ENCODE measurements at regions not wholly inside any gene's neighbourhood (a gene's known extent, or its start where the extent isn't known, plus 50 kb on each side); places are given as distances from the start of the nearest gene placed in this dataset.
"Not testable (repeated sequence)": the region's sequence is repeated elsewhere in the genome, so short reads cannot be mapped to it uniquely, and the experiment has no call there.

DNA sequence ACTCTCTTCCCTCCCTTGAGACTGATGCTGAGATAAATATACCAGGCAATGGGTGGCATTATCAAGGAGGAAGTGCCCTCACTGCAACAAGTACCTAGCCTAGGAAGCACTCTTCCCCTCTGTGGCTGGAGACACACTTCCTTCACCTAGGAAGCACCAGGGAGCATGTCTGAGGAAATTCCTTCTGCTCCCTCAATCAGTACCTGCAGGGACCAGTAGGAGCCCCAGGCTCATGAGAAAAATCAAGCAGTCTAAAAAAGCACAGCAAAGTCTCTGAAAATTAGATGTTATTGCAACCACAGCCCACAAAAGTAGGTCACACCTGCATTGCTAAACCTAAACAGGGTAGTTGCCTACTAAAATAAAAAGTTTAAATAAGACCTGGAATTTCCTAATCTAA lies 78.2 kb upstream of the TRPM1 start:
- no peak for DNase-seq

DNA sequence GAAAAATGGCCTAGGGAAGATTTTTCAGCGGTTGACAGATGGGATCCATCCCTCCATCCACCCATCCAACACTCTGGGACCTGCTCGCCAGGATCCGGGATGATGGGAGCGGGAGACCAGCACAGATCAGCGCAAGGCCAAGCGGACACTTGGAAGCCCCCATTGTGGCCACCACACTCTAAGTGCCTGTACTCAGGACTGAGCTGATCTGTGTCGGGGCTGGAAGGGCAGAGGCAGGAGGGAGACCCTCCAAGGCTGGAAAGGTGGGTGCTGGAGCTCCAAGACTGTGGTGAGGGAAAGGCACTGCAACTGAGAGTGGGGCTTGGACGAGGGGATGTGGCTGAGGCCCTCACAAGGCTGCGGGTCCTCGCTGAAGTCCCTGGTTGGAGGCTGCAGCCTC lies 91.8 kb upstream of the TRPM1 start:
- DNase-seq: no peak

DNA sequence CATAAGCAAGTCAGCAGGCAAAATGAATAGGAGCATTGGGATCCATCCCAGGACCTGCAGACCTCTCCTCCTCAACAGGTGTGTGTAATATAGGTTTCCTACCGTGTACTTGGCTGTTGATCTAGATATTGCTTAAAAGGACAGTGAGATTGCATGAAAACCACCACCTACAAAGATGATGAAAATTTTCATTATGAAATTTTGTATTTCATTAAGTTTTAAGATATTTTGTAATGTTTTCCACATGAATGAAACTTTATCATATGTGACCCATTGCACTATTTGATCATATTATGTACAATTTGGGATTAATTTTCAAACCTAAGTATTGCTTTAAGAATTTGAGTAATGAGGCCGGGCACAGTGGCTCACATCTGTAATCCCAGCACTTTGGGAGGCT lies 94.3 kb upstream of the TRPM1 start:
- DNase-seq: no peak

DNA sequence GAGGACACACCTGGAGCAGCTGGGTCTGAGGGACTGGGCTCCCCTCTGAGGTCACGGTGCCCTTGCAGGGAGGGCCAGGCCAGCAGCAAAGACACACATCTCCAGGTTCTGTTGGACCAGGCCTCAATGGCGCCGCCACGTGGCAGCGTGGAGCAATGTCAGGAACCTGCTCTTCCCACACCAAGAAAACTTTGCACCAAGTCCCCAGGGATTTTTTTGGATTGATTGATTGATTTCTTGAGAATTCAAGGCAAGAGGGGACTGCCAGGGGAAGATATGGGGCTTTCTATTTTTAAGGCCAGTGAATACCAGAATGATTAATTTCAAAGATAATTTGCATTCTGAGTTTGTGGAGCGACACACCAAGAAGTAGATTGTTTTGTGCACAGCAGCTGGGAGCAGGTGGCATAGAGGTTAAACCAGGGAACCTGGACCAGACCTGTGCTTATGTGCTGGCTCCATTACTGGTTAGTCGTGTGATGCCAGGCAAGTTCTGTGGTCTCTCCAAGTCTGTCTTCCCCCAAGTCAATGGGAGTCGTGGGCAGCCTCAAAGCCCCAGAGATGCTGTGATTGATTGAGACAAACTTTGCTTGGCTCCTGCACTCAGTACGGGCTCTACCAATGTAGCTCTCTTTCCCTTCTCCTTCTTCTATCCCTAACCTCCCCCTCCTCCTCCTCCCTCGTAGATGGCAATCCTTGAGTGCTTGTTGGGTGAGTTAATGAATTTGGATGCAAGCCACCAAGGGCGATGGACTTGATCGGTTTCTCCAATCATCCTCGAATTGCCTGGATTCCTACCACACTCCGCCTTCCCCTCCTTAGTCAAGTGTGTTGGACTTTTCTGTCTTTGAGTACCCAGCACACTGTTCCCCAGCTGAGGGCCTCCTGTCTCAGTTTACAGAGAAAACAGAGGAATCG lies 96.2 kb upstream of the TRPM1 start:
- DNase-seq: peak; percentile 52

DNA sequence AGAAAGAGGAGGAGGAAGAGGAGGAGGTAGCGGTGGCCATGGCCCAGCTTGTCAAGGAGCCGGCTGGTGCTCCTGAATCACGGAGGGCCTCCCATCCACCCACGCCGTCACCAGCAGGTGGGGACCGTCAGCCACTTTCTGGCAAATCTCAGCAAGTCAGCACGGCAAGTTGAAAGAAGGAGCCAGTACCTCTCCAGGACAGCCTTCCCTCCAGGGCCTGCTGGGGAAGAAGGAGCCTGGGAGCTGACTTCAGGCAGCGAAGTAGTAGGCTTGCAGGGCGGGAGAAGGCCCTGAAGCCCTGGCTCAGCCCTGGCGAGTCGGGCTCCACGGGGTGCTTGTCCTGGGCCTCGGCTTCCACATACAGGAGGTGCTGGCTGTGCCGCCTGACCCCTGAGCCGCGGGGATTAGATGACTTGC lies 99.2 kb upstream of the TRPM1 start:
- DNase-seq: peak; percentile 78

DNA sequence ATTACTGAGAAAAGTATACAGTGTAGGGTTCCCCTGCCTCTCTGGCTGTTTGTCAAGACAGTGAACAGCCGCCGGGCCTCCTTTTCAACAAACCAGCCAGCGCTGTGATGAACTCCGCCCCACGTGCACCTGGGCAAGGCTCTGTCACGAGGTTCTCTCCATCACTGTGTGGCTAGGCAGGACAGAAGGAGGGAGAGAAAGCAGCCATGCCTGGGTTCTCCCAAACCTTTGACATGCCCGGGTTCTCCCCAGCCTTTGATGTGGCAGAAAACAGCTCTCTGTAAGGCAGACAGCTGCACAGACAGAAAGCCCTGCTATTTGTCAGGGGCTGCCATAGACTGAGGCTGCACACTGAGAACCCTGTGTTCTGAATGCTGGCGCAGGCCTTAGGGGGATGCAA lies 101.4 kb upstream of the TRPM1 start:
- DNase-seq: peak; percentile 33

DNA sequence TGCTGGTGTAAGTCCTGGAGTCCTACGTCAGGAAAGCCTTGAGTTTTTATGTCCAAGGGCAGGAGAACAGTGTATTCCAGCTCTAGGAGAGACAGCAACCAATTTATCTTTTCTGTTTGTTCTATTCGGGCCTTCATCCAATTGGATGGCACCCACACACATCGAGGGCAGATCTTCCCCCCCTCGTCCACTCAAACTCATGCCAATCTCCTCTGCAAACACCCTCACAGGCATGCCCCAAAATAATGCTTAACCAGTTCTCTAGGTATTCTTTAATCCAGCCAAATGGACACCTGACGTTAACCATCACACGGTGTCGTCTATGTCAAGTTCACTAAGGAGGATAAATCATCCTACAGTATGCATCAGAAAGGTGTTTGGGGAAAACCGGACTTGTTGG lies 102.5 kb upstream of the TRPM1 start:
- DNase-seq: no peak

DNA sequence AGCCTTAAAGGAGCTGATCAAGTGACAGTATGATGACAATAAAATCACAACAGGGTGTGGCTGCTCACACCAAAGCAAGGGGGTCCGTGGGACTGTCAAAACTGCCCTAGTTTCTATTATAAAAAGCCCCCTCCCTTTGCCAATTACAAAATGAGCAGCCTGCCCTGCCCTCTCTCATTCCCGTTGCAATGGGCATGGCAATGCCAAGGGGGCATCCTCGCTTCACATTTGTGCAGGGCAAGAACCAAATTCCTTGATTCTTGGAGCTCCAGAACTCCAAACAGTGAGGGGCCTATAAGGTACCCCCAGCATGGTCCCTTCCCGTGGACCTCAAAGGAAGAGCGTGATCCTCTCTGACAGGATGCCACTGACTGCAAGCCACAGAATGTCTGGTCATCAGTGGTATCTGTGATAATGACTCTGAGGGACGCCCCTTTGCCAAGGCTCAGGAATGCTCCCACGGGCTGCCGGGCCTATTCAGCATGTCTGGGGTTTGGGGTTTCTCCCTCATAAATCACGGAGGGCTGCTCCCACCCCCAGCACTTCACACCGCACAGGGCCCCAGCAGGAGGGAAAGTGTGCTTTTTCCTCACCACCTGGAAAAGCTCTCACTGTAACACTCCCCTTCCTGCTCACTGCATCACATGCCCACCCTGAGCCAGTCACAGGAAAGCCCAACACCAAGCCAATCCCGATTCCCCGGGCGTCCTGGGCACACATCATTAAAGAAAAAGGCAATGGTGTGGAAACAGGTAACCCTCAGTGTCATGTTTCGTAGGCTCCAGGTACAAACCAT lies 105.1 kb upstream of the TRPM1 start:
- DNase-seq: no peak

DNA sequence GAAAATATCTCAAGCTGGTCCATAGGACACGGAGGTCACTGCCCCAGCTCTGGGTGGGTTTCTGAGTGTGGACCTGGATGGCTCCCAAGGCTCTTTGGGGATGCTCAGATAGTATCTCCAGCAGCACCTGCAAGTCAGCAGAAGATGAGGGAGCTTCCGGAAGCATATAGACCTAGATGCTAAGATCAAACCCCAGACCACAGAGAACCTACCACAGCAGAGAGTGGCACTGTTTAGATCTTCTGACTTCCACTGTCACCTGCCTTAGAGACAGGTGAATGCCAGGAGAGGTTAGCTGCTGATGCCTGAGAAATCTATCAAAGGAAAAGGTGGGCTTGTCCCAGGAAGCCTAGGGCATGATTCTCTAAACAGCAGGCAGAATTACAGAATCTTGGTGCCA lies 105.7 kb upstream of the TRPM1 start:
- DNase-seq: peak; percentile 59

DNA sequence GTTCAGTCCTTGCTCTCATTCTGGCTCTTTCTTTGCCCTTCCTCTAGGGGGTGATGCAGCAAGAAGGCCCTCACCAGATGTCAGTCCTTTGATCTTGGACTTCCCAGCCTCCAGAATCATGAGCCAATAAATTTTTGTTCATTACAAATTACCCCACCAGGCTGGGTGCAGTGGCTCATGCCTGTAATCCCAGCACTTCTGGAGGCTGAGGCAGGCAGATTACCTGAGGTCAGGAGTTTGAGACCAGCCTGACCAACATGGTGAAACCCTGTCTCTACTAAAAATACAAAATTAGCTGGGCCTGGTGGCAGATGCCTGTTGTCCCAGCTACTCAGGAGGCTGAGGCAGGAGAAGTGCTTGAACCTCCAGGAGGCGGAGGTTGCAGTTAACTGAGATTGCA lies 106.3 kb upstream of the TRPM1 start:
- DNase-seq: not testable (repeated sequence)

DNA sequence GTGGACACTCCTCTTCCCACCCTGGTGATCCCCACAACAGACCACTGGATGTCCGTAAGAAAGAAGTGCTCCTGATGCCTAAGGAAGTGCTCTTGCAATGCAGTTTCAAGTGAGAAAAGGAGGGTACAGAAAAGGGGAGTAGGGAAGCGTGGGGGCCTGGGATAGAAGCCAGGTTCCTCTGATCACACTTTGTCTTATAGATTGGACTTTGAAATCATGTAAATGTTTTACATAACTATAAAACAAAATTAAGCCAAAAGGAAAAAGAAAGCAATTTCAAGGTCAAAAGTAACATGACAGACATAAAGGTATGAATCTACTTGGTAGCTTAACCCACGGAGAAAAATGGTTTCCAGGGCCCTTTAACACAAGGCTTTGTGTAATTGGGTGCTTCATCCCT lies 107.3 kb upstream of the TRPM1 start:
- no peak for DNase-seq

DNA sequence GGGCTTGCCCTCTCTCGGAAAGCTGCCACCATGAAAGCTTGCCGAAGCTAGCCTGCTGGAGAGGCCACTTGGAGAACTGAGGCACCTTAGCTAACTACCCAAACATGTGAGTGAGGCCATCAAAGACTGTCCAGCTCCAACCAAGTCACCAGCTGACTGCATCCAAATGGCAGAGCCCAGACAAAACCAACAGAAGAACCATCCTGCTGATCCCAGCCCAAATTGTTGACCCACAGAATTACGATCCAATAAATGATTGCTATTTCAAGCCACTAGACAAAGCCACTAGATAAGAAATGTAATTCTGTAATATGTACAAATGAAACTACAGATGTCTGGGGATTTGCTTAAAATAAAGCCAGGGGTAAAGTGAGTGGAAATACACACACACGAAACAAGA lies 109.8 kb upstream of the TRPM1 start:
- no peak for DNase-seq

DNA sequence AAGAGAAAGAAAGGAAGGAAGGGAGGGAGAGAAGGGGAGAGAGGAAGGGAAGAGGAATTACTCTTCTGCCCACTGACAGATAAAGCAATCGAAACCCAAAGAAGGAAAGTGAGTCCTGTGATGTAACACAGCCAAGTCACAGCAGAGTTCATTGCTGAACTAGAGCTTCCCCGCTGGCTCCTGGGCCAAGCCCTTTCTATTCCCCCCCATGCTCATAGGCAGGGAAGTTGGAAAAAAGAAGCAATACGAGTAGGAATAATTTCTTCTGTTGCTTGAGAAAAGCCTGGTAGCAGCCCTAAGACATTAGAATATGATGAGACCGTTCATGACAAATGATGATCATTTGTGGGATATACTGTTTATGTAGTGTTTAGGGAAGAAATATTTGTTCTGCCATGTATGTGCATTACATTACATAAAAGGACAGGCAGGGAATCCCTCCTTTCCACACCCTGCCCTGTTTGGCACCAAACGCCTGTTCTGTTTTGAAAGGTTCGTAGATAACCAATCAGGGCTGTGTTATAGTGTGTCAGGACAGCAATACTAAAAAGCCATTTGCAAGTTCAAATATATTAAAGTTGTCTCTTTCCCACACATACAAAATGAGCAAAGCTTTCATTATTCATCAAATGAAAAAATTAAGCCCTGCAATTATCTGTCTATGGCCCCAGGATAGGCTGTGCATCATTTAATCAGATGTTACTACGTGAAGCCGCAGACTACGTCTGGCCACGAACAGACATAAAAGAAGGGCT lies 111.0 kb upstream of the TRPM1 start:
- no peak for DNase-seq

DNA sequence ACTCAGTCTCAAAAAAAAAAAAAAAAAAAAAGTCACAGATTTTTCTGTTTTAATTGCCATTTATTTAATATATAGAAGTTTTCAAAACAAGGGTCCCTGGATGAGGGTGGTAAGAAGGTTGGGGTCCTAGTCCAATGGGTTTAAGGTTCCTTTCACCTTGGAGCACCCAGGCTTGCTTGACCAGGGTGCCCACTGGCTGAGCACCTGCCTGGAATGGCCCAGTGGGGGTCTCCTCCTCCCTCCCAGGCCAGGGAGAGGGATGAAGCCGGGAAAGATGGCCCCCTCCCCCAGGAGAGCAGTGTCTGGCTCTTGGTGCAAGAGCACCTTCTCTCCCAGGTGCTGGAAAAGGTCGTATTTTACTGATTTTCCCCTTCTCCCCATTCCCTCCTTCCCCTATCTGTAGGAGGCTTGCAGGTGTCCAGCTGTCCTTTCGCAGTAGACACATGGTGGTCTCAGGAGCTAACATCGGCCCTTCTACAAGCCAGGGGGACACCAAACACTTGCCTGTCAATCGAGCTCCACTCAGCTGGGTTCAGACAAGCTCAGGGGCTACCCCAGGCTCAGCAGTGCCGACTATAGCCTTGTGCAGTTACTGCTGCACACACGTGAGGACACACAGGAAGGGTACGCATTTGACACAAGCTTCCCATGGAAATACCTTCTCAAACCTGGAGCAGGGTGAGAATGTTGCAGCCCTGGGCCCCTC lies 112.3 kb upstream of the KLF13 start:
- DNase-seq: peak; percentile 11

DNA sequence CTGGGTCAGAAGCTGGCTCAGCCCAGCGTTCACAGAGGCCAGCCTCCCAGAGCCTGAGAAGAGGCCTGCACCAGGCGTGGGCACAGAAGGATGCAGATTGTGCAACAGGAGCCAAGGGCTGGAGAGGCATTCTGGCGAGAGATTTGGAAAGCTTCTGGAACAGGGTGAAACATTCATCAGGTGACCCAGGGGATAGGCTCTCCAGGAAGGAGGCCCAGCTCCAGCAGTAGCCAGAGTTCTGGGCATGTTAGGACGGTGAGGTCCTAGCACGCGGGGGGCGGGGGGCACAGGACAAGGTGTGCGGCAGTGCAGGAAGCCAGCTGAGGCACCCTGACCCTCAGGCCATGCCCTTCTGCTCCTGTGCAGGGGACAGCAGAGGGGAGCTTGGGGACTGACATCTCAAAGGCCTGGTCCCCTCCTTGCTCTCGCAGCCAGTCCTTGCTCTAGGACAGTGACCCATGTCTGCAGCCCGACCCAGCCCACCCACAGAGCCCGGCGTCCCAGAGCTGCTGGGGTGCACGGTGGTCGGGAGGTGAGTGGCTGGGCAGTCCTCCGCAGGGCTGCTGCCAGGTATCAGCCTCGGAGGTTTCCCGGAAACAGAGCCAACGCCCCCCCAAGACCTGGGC lies 111.7 kb upstream of the KLF13 start:
- no peak for DNase-seq

DNA sequence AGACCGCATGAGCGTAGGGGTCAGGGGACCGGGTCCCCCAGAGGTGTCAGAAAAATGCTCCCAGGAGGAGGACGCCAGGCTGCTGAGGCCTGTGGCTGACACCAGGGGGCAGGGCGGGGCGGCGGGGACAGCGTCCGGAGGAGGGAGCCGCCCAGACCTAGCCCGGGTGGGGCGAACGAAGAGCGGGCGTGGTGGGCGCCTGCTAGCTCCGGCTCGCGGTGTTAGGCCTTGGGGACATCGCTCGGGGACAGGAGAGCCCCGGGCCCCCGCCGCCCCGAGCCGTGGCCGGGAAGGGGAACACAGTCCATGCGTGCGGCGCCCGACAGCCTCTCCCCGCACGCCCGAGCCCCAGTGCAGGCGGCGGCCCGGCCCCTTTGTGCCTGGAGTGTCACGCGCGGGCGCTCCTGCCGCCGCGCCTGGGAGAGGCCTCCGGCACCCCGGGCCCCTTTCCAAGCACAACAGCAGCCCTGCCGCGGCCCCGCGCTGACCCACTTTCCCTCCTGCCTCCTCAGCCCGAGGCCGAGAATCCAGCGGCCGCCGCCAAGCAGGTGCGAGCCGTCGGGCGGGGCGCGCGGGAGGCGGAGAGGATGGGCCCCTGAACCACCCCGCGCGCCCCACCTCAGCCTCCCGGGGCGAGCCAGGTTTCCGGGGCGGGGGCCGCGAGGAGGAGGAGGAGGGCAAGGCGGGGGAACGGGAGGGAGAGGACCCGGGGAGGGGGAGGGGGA lies 111.0 kb upstream of the KLF13 start:
- DNase-seq: peak; percentile 80

DNA sequence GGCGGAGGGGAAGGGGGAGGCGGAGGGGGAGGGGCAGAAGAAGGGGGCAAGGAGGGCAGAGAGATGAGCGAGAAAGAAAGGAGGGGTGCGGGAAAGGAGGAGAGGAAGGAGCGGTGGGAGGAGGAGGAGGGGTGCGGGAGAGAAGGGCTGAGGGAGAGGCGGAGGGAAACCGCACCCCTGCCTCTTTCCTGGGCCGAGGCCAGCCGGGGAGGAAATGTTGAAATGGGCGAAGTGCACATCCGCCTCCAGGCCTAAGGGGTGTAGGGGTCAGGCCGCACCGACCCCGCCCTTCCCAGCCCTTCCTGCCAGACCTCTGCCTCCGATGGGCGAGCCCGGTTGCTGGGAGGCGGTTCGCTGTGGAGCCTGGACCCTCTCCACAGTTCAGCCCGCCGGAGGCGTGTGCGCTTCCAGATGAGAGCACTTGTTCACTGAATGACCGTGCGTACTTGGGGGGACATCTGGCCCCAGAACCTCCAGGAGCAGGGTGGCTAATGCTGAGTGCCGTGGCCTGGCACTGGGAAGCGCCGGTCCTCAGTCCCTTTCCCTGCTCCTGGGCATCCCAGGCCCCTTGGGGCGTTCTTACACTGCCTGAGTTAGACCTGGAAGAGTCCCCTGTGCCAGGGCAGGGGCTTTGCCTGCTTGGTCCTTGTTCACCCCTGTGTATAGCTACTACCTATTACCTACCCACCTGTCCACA lies 110.3 kb upstream of the KLF13 start:
- peak; percentile 70 for DNase-seq

DNA sequence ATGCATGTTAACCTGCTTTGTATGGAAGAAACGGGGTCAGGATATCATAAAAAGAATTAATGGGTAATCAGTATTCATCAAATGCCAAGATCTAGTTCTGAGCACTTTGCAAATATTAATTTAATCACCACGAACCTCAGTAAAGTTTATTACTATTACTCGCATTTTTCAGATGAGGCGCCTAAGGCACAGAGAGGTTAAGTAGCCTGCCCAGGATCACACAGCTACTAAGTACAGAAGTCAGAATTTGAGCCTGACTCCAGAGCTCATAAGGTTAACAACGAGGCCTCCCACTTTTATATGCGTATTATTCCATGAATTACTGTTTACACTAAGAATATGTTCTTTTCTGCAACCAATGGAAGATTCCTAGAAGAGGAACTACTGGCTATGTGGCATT lies 109.6 kb upstream of the KLF13 start:
- DNase-seq: no peak

DNA sequence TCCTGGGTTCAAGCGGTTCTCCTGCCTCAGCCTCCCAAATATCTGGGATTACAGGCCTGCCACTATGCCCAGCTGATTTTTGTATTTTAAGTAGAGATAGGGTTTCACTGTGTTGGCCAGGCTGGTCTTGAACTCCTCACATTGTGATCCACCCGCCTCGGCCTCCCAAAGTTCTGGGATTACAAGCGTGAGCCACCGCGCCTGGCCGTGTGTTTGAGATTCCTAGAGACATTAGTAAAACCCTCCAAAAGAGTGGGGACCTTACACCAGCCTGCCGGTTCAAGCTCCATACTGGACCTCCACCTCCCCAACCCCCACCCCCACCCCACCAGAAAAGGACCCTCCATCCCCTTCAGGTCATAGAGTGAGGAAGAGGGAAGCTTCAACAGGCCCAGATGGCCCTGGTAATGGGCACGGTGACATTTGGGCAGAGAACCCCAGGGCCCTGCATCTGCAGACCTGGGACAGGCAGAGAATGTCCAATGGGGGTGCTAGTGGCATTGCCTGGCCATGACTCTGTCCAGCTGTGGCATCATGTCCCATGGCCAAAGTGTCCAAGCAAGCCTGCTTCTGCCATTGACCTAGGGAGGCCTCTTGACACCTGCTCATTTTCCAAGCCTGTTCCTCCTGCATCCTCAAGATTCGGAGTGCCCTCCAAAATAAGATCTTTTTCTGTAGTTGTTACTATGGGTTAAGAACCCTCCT lies 108.9 kb upstream of the KLF13 start:
- DNase-seq: no peak

DNA sequence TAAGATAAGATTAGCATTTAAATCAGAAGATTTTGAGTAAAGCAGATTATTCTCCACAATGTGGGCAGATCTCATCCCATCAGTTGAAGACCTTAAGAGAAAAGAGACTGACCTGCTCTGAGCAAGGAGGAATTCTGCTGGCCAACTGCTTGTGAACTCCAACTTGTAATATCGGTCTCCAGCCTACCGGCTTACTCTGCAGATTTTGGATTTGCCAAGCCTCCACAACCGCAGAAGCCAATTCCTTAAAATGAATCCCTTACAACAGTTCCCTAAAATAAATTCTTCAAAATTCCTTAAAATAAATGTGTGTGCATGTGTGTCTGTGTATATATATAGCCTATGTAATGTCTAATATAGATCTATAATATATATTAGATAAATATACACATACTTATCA lies 107.4 kb upstream of the KLF13 start:
- no peak for DNase-seq
